A549 (cell line): ENCODE measurements at regions not wholly inside any gene's neighbourhood (a gene's known extent, or its start where the extent isn't known, plus 50 kb on each side); places are given as distances from the start of the nearest gene placed in this dataset.

Experiments used
- CTCF ChIP-seq: fragments of >200 bp; sonication (Bioruptor Twin); formaldehyde crosslinking; IDR thresholded peaks from 3 replicates; pipeline ENCODE4 v1.5.1; 2016
- RAD21 ChIP-seq, 2 experiments: fragments of >200 bp in 1 of 2; sonication (Bioruptor Twin) in 1 of 2; formaldehyde crosslinking in 1 of 2; IDR thresholded peaks in 1 of 2; conservative IDR thresholded peaks in 1 of 2; 2 replicates in 1 of 2; 3 replicates in 1 of 2; pipeline ENCODE4 v1.6.1; 2012 to 2018; ENCODE audit warnings: inconsistent platforms in 1 of 2

GRCh38 chr13:103194871-103195270 is 128.7 kb upstream of the SLC10A2 start:
- TF ChIP-seq CTCF (no peak), RAD21 (conservative IDR thresholded peaks at IDR 0.05 in 1 of 2, IDR thresholded peaks at IDR 0.05 in 1 of 2) (no peak)
